HEK293 (cell line): ENCODE measurements at regions not wholly inside any gene's neighbourhood (a gene's known extent, or its start where the extent isn't known, plus 50 kb on each side); places are given as distances from the start of the nearest gene placed in this dataset.

Experiments used
- CTCF ChIA-PET: fragments of 350-600 bp; formaldehyde crosslinking; extraction: SDS; loops from one replicate; lab custom pipeline; 2021; ENCODE audit warnings: antibody characterized with exemption; lab: Yijun Ruan, JAX
- POLR2A ChIA-PET: fragments of 300-600 bp; formaldehyde crosslinking; extraction: SDS; loops from one replicate; lab custom pipeline; 2020; ENCODE audit warnings: antibody characterized with exemption, inconsistent platforms; lab: Yijun Ruan, JAX
- H3K27ac ChIP-seq: fragments of 200-500 bp; sonication (Bioruptor generic); 2 replicates; pipeline ENCODE4 v1.5.1; 2014; ENCODE audit warnings: low read depth, low read length, control low read depth, inconsistent platforms; ENCODE audit errors: extremely low read depth
- H3K36me3 ChIP-seq, 2 experiments: fragments of 200-500 bp in 1 of 2; sonication (Bioruptor generic) in 1 of 2; 1 replicate in 1 of 2; 2 replicates in 1 of 2; pipeline ENCODE4 v1.5.1; 2014 to 2017; ENCODE audit warnings: inconsistent platforms in 2 of 2, low read length in 2 of 2; ENCODE audit not compliant: control insufficient read depth in 2 of 2, insufficient read depth in 1 of 2
- H3K4me1 ChIP-seq: fragments of 200-500 bp; sonication (Bioruptor generic); 2 replicates; pipeline ENCODE4 v1.5.1; 2014; ENCODE audit warnings: mild to moderate bottlenecking, low read length, inconsistent platforms; ENCODE audit not compliant: control insufficient read depth, insufficient read depth
- H3K4me3 ChIP-seq: 2 replicates; pipeline ENCODE4 v1.5.1; 2011; ENCODE audit warnings: low read depth, mild to moderate bottlenecking, control low read depth, low read length, moderate library complexity
- H3K9me3 ChIP-seq: fragments of 200-500 bp; sonication (Bioruptor generic); 2 replicates; pipeline ENCODE4 v1.5.1; 2014; ENCODE audit warnings: low read depth, low read length, inconsistent platforms; ENCODE audit not compliant: control insufficient read depth, insufficient read depth
- MEIS1 ChIP-seq: sonication (generic); formaldehyde crosslinking; IDR thresholded peaks from 2 replicates; pipeline ENCODE4 v1.8.1; 2022; ENCODE audit warnings: missing genetic modification reagents, mild to moderate bottlenecking, borderline replicate concordance
- SALL2 ChIP-seq: fragments of 450-650 bp; formaldehyde crosslinking; IDR thresholded peaks from 2 replicates; pipeline ENCODE4 v1.5.0; 2017; ENCODE audit warnings: missing biosample characterization, mild to moderate bottlenecking, missing genetic modification characterization, borderline replicate concordance
- SP2 ChIP-seq: fragments of 450-650 bp; formaldehyde crosslinking; IDR thresholded peaks from 2 replicates; pipeline ENCODE4 v1.5.1; 2016; ENCODE audit warnings: missing biosample characterization, missing genetic modification characterization
- TCF7L2 ChIP-seq: IDR thresholded peaks from 2 replicates; pipeline ENCODE4 v1.6.1; 2011; ENCODE audit warnings: low read depth, mild to moderate bottlenecking, inconsistent platforms, low read length, moderate library complexity, borderline replicate concordance
- YY1 ChIP-seq: fragments of 450-650 bp; formaldehyde crosslinking; IDR thresholded peaks from 2 replicates; pipeline ENCODE4 v1.5.1; 2018; ENCODE audit warnings: missing biosample characterization, missing genetic modification characterization
- ZBTB11 ChIP-seq: fragments of 450-650 bp; formaldehyde crosslinking; conservative IDR thresholded peaks from 2 replicates; pipeline ENCODE4 v1.5.1; 2016; ENCODE audit warnings: low read depth, missing biosample characterization, missing genetic modification characterization
- ZEB2 ChIP-seq: fragments of 450-650 bp; formaldehyde crosslinking; IDR thresholded peaks from 2 replicates; pipeline ENCODE4 v1.5.1; 2016; ENCODE audit warnings: missing biosample characterization, missing genetic modification characterization
- ZFP69B ChIP-seq: fragments of 450-650 bp; formaldehyde crosslinking; IDR thresholded peaks from 2 replicates; pipeline ENCODE4 v1.5.1; 2016; ENCODE audit warnings: missing biosample characterization, missing genetic modification characterization
- ZIC2 ChIP-seq: fragments of 450-650 bp; formaldehyde crosslinking; IDR thresholded peaks from 2 replicates; pipeline ENCODE4 v1.5.1; 2016; ENCODE audit warnings: missing biosample characterization, missing genetic modification characterization
- ZNF184 ChIP-seq: fragments of 450-650 bp; IDR thresholded peaks from 2 replicates; pipeline ENCODE4 v1.5.1; 2018; ENCODE audit warnings: missing biosample characterization, mild to moderate bottlenecking, missing genetic modification characterization
- ZNF19 ChIP-seq: fragments of 450-650 bp; formaldehyde crosslinking; IDR thresholded peaks from 2 replicates; pipeline ENCODE4; 2016; ENCODE audit warnings: missing biosample characterization, missing genetic modification characterization, low read depth
- ZNF248 ChIP-seq: fragments of 450-650 bp; formaldehyde crosslinking; IDR thresholded peaks from 2 replicates; pipeline ENCODE4 v1.5.1; 2017; ENCODE audit warnings: missing biosample characterization, missing genetic modification characterization
- ZNF302 ChIP-seq: fragments of 450-650 bp; formaldehyde crosslinking; IDR thresholded peaks from 2 replicates; pipeline ENCODE4 v1.5.1; 2016; ENCODE audit warnings: missing biosample characterization, missing genetic modification characterization, low read depth
- ZNF324 ChIP-seq: fragments of 450-650 bp; formaldehyde crosslinking; IDR thresholded peaks from 2 replicates; pipeline ENCODE4 v1.5.1; 2016; ENCODE audit warnings: missing biosample characterization, missing genetic modification characterization
- ZNF521 ChIP-seq: fragments of 450-650 bp; formaldehyde crosslinking; IDR thresholded peaks from 2 replicates; pipeline ENCODE4 v1.5.1; 2017; ENCODE audit warnings: missing biosample characterization, mild to moderate bottlenecking, missing genetic modification characterization
- ZNF544 ChIP-seq: fragments of 450-650 bp; formaldehyde crosslinking; IDR thresholded peaks from 2 replicates; pipeline ENCODE4 v1.5.0; 2017; ENCODE audit warnings: missing biosample characterization, missing genetic modification characterization
- ZNF555 ChIP-seq: fragments of 450-650 bp; formaldehyde crosslinking; conservative IDR thresholded peaks from 2 replicates; pipeline ENCODE4 v1.5.1; 2017; ENCODE audit warnings: missing biosample characterization, mild to moderate bottlenecking, missing genetic modification characterization, inconsistent platforms
- ZNF623 ChIP-seq: fragments of 450-650 bp; formaldehyde crosslinking; IDR thresholded peaks from 2 replicates; pipeline ENCODE4 v1.5.1; 2016; ENCODE audit warnings: missing biosample characterization, missing genetic modification characterization
- ZNF785 ChIP-seq: fragments of 450-650 bp; formaldehyde crosslinking; IDR thresholded peaks from 2 replicates; pipeline ENCODE4 v1.5.1; 2016; ENCODE audit warnings: missing biosample characterization, missing genetic modification characterization
- ZSCAN16 ChIP-seq: fragments of 450-650 bp; formaldehyde crosslinking; IDR thresholded peaks from 2 replicates; pipeline ENCODE4 v1.5.1; 2016; ENCODE audit warnings: missing biosample characterization, missing genetic modification characterization
- ZSCAN18 ChIP-seq: fragments of 450-650 bp; formaldehyde crosslinking; IDR thresholded peaks from 2 replicates; pipeline ENCODE4 v1.5.1; 2016; ENCODE audit warnings: missing biosample characterization, missing genetic modification characterization
- TF ChIP-seq, protein P1 (sequence below): fragments of 450-650 bp; formaldehyde crosslinking; IDR thresholded peaks from 2 replicates; pipeline ENCODE4 v1.5.1; 2016; ENCODE audit warnings: missing biosample characterization, missing genetic modification characterization
- TF ChIP-seq, protein P2 (sequence below): fragments of 450-650 bp; formaldehyde crosslinking; IDR thresholded peaks from 2 replicates; pipeline ENCODE4 v1.5.1; 2017; ENCODE audit warnings: missing biosample characterization, mild to moderate bottlenecking, missing genetic modification characterization, moderate library complexity

- no peaks in the 10 kb centered on the region for H3K36me3 ChIP-seq
- H3K27ac ChIP-seq: no peak overlapping the region
- TF ChIP-seq, protein P1, sequence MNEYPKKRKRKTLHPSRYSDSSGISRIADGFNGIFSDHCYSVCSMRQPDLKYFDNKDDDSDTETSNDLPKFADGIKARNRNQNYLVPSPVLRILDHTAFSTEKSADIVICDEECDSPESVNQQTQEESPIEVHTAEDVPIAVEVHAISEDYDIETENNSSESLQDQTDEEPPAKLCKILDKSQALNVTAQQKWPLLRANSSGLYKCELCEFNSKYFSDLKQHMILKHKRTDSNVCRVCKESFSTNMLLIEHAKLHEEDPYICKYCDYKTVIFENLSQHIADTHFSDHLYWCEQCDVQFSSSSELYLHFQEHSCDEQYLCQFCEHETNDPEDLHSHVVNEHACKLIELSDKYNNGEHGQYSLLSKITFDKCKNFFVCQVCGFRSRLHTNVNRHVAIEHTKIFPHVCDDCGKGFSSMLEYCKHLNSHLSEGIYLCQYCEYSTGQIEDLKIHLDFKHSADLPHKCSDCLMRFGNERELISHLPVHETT (tag by site-specific recombination): no peak
- no peak for TF ChIP-seq SALL2 (tag by site-specific recombination)
- no peak for TF ChIP-seq ZNF785
- no peak for TF ChIP-seq ZEB2 (tag by site-specific recombination)
- TF ChIP-seq TCF7L2: no peak
- no peak for TF ChIP-seq ZSCAN18
- TF ChIP-seq MEIS1 (CRISPR knock-in tag): no peak
- TF ChIP-seq ZFP69B (tag by site-specific recombination): no peak
- TF ChIP-seq ZNF324: no peak
- TF ChIP-seq ZNF248 (tag by site-specific recombination): no peak
- no peak for TF ChIP-seq ZBTB11 (tag by site-specific recombination)
- TF ChIP-seq, protein P2, sequence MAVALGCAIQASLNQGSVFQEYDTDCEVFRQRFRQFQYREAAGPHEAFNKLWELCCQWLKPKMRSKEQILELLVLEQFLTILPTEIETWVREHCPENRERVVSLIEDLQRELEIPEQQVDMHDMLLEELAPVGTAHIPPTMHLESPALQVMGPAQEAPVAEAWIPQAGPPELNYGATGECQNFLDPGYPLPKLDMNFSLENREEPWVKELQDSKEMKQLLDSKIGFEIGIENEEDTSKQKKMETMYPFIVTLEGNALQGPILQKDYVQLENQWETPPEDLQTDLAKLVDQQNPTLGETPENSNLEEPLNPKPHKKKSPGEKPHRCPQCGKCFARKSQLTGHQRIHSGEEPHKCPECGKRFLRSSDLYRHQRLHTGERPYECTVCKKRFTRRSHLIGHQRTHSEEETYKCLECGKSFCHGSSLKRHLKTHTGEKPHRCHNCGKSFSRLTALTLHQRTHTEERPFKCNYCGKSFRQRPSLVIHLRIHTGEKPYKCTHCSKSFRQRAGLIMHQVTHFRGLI: no peak
- ChIA-PET CTCF (interaction anchor here (0.8 to 1.3 kb wide), 2 partner anchors 10 to 222 kb away, joined by 3 to 4 read pairs; no protein-coding TSS in a partner anchor), POLR2A (no interaction called here)
- no peaks in the 10 kb centered on the region for H3K4me1 ChIP-seq
- no peak overlapping the region for H3K4me3 ChIP-seq
- no peaks in the 10 kb centered on the region for H3K9me3 ChIP-seq
Measured at GRCh38 chr11:121877152-121877551, 238.9 kb downstream of the BLID start.

DNA sequence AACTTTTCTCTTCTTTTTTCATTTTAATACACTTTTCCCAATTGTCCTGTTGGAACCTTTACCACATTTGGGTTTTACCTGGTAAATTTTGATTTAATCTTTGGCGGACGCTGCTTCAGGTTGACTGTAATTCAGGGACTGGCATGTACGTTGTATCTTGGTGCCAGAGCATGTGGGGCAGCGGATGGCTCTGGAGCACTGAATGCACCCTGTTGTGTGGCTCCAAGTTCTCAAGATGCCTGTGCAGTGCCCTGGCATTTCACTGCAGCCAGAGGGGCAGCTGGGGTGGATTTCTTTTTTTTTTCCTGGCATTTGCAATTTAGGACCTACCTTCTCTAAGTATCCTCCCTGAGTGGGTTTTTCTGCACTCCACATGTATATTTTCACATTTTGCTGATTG is 242.2 kb downstream of the BLID start:
- H3K4me3 ChIP-seq: no peak overlapping the region
- CTCF ChIA-PET: no interaction called here
- POLR2A ChIA-PET: interaction anchor here (0.7 kb wide), 1 partner anchor 334 kb away, joined by 3 read pairs; no protein-coding TSS in a partner anchor
- no peaks in the 10 kb centered on the region for H3K9me3 ChIP-seq
- H3K36me3 ChIP-seq: no peaks in the 10 kb centered on the region
- TF ChIP-seq YY1 (tag by site-specific recombination) (no peak), ZNF544 (tag by site-specific recombination) (no peak), ZNF623 (no peak), ZIC2 (tag by site-specific recombination) (no peak), ZNF19 (tag by site-specific recombination) (no peak), SP2 (tag by site-specific recombination) (no peak), ZSCAN16 (tag by site-specific recombination) (no peak), ZNF184 (no peak), ZNF555 (no peak), ZNF521 (tag by site-specific recombination) (no peak), ZNF302 (tag by site-specific recombination) (no peak)
- H3K4me1 ChIP-seq: no peaks in the 10 kb centered on the region
- no peak overlapping the region for H3K27ac ChIP-seq
